GM18909 (cell line): ENCODE measurements at regions not wholly inside any gene's neighbourhood (a gene's known extent, or its start where the extent isn't known, plus 50 kb on each side); places are given as distances from the start of the nearest gene placed in this dataset.
"Not testable (repeated sequence)": the region's sequence is repeated elsewhere in the genome, so short reads cannot be mapped to it uniquely, and the experiment has no call there.

ENCODE experiments used
- ATAC-seq: cut with Tn5 transposase; IDR thresholded peaks from one replicate; pipeline ENCODE4 v1.9.1; 2021; ENCODE audit warnings: mild to moderate bottlenecking; ENCODE audit not compliant: unreplicated experiment, poor library complexity

GRCh38 chr4:127015667-127016117, 617.1 kb upstream of the INTU start:
- ATAC-seq, result no peak

GRCh38 chr4:127018381-127018780, 614.4 kb upstream of the INTU start:
- ATAC-seq, result no peak

DNA sequence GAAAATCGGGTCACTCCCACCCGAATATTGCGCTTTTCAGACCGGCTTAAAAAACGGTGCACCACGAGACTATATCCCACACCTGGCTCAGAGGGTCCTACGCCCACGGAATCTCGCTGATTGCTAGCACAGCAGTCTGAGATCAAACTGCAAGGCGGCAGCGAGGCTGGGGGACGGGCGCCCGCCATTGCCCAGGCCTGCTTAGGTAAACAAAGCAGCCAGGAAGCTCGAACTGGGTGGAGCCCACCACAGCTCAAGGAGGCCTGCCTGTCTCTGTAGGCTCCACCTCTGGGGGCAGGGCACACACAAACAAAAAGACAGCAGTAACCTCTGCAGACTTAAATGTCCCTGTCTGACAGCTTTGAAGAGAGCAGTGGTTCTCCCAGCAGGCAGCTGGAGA, 611.9 kb upstream of the INTU start:
- not testable (repeated sequence) for ATAC-seq

DNA sequence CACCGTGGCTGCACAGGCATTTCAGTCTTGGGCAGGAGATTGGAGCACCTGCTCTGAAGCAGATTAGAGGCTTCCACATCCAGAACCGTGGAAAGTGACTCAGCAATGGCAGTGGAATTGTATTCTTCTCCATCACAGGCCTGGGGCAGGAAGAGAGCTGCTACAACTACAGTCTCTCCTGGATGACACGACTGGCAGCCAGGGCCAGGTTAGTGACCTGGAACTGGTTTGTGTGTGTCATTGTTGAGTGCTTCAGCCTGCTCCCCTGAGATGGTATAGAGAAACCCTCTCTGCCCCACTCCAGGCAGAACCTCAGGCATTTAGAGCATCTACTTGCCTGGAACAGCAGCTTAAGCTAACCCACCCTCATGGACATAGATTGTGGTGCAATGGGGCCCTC, 596.5 kb upstream of the INTU start:
- ATAC-seq, result no peak

DNA sequence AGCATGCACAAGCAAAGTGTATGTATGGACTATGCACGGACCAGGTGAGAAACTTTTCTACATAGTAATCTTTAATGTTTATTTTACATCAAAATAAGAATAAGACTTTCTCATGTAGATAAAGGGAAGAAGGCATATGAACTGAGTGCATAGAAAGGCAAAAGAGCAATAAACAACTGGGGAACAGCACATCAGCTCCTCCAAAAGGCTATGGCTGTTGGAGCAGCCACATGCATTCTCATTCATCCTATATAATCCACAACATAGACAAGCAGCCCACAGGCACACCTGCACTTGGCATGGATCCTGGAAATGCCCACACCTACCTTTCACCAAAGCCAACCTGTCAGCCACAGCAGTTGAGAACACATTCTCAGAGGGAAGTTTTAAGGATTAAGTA, 586.9 kb upstream of the INTU start:
- no peak for ATAC-seq

DNA sequence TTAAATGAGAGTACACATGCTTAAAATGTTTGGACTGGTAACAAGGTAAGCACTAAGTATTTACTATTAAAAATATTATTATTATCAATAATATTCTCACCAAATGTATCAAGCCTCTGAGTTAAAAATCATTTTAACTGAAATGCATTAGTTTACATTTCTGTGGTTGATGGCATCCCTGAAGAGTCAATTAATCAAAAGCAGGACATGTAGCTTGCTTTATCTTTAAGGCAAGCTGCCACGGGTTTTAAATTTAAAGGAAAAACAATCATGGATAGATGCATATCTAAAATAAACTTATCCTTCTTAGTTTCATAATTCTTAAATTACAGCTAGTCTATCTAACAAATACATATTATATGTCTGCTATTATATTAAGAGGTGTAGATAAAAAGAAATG, 584.8 kb upstream of the INTU start:
- no peak for ATAC-seq

DNA sequence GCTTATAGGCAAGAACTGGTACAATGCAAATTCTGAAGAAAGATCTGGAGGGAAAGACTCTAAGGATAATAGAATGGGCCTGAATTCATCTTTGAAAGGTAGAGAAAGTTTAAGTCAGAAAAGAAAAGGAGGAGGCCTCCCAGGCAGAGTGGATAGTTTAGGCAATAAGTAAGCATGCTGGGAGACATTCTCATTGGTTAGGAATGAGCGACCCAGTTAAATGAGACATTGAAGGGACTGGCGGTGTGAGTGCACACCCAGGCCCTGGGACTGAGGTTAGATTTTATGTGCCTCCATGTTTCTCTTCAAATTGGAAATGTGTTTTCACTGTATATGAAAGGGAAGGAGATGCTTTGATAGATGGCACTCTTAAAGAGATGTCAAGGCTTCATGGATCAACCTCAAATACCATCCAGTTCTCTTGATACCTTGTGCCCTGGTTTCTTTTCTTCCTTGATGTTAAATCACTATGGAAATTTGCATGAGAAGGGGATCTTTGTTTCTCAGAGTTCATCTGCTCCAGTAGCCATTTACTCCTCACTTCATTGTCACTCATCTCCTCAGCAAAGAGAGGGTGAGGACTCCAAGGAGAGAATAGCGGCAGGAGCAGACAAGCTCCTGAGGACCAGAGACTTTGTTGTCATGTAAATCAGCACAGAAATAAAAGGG, 584.2 kb upstream of the INTU start:
- no peak for ATAC-seq

- no peak for ATAC-seq
These were observed 583.2 kb upstream of the INTU start for GRCh38 chr4:127049526-127049925.

DNA sequence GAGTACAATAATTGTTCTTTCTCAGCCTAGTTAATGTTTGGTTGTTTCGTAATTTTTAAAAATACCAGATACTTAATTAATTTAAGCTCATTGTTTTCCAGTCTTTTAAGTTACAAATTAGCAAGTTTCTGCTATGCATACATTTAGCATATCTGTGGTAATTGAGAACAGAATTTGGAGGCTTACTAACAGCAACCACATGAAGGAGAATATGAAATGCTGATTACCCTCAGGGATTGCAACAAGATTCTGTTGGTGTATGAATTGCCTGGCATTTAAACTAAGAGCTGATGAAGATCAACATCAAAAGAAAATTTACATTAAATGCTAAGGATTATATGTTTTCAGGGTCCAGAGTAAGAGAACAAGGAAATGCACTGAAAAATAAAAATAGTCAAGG, 580.0 kb upstream of the INTU start:
- no peak for ATAC-seq

- no peak for ATAC-seq
These were observed 577.4 kb upstream of the INTU start for GRCh38 chr4:127055357-127055756.

- no peak for ATAC-seq
These were observed 563.1 kb upstream of the INTU start for GRCh38 chr4:127069675-127070074.

DNA sequence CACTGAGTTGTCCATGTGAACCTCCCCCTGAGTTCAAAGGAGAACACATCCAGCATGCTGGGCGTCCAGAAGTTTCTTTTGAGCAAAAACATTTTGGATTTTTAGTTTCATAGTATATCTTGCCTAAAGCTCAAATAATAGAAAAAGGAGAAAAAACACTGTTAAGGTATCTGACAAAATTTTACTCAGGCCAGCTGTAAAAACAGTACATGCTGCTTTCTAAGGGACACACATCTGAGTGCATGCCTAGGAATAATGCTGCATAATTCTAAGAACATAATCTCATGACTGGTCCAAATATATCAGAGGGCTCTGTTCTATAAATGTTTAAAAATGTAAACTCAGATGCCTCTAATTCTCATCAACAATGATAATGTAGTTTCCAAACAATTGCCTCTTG, 561.3 kb upstream of the INTU start:
- ATAC-seq, result no peak

DNA sequence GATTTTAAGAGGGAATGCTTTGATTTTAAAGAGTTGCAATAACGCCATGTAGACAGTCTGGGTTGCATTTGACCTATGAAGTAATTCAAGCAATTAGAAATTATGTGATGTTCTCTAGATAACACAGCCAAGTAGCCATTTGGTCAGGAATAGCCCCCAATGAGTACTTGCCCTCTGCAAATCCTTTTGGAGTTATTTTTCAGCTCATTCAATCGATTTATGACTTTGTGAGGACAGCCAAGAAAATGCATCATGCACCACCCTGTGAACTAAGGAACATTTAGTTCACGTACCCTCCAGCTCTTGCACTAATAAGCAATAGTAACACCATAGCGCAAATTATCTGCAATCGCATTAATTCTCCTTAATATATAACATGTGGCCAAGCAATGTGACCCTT, 552.6 kb upstream of the INTU start:
- no peak for ATAC-seq

DNA sequence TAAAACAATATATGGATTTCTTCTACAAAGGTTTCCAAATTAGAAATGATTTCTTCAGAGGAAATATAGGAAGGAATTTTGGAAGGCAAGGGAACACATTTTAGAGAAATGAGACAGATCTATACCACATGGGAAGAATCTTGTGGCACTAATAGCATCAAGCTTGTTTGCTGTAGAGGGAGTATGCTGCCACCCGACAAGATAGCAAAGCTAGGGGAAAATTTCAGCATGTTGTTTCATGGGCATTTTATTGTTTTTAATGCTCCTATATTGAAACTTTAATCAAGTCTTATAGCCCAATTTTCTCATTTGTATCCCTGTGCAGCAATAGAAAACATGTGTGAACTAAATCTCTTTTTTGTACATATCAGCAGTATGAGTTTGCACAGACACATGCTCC, 551.7 kb upstream of the INTU start:
- no peak for ATAC-seq

DNA sequence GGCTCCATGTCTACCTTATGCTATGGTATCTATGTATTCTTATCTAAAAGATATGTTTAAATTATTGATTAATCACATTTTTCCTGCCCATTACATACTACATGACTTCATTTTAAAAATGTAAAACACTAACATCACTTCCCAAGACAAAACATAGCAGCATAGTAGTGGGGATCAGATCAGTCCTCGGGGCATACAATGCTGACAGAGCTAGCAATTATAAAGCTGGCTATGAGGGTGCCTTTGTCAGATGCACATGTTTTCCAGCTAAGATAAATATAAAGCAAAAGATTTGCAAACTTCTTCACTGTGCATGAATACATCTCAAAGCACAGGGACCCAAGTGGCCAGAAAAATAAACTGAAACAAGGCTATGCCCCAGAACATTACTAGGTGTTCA, 549.8 kb upstream of the INTU start:
- no peak for ATAC-seq

- ATAC-seq, result no peak
These were observed 548.1 kb upstream of the INTU start for GRCh38 chr4:127084666-127085065.

- no peak for ATAC-seq
These were observed 535.7 kb upstream of the INTU start for GRCh38 chr4:127097061-127097460.

DNA sequence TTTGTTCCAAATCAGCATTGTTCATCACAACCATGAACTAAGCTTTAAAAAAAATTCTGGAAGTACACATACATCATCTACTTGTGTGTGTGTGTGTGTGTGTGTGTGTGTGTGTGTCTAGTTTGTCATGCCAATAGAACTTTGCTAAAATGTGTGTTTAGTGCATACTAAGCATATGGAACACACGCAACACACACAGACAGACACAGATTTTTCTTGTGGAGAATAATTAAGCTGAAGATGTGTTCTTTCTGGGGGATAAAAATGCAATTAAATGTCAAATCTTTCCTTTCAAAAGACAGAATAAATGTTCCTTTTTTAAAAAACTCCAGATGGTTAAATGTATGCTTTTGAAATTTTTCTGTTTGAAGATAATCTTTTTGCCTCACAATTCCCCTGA, 530.4 kb upstream of the INTU start:
- ATAC-seq, result no peak

- ATAC-seq, result no peak
These were observed 529.1 kb upstream of the INTU start for GRCh38 chr4:127103681-127104115.

DNA sequence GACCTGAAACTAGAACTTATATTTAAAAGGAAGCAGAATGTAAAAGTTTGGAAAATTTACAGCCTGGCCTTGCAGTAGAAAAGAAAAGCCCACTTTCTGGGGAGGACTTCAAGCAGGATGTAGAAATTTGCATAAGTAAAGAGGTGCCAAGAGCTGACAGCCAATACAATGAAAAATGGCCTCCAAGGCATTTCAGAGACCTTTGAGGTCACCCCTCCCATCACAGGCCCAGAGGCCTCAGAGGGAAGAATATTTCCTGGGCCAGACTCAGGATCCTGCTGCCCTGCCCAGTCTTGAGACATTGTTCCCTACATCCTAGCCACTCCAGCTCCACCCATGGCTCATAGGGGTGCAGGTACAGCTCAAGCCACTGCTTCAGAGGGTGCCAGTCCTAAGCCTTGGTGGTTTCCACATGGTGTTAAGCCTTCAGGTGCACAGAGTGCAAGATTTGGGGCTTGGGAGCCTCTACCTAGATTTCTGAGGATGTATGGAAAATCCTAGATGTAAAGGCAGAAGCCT, 518.9 kb upstream of the INTU start:
- no peak for ATAC-seq

- ATAC-seq, result no peak
These were observed 514.1 kb upstream of the INTU start for GRCh38 chr4:127118681-127119080.

DNA sequence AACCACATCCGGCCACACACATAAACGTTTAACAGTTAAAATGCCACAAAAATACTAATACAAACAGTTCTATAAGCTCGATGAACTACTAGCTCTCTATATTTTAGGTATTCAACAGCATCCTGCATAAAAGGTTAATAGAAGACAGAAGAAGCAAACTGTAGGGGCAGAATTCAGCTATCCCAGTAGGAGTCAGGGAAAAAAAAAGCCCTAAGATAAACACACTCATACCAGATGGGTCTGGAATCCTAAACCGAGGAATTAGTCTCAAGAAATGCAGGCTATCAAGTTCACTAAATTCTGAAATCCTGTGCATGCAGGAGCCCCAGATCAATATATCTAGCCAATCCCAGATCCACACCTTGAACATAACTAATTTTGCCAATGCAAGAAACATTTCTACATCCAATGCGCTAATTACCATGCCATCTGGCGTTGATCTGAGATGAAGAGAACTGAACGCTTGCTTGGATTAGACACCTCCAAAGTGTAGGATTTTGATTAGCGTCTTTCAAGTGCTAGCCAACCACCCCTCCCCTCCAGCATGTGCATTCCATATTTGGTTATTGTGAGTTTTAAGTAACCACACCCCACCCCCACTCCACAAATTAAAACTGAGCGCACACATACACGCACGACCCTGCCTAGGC, 512.2 kb upstream of the INTU start:
- ATAC-seq, result no peak
